GM04503 (cell line): ENCODE measurements at regions not wholly inside any gene's neighbourhood (a gene's known extent, or its start where the extent isn't known, plus 50 kb on each side); places are given as distances from the start of the nearest gene placed in this dataset.
A peak's percentile ranks its signal among the peaks of the same experiment; 100 is the strongest.
"Not testable (repeated sequence)": the region's sequence is repeated elsewhere in the genome, so short reads cannot be mapped to it uniquely, and the experiment has no call there.

Source experiments
- DNase-seq: peaks from one replicate; pipeline ENCODE4 v3.0.0-alpha.2; 2012; ENCODE audit warnings: low read depth

- no peak for DNase-seq
Observed at GRCh38 chr13:63541336-63541735, 2125.7 kb upstream of the PCDH20 start.

DNA sequence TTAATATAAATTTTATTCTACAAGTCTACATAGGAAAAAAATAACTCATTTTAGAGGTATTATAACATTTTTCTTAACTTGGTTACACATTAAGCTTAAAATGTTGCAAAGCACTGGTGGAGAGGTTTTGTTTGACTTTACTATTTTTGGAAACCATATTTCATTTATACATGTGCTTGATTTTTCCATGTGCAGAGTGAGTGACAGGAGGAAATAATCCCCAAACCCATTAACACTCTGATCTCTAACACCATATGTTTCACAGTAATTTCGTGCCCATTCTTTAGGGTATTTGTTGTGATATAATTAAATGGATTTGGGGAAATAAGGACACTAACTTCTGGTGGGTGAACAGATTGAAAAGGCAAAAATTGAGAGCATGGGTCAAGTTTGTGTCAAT lies 2124.4 kb upstream of the PCDH20 start:
- DNase-seq, result no peak

GRCh38 chr13:63517371-63517770 lies 2101.7 kb upstream of the PCDH20 start:
- DNase-seq, result peak; percentile 7

DNA sequence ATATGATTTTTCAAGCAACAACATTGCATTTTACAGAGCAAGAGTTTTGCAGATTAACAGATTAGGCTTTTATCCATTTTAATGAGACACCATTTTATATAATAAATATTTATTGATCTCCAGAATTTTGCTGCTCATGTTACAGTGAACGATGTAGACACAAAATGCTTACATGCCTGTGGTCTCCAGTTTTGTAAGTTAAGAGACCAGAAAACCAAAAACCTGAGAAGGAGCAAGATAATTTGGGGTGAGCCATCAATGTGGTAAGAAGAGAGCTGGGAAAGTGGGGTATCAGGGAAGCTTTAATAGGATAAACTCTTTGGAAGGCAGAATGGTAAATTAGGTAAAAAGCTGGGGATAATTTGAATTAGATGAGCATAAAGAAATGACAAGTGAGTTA lies 2100.5 kb upstream of the PCDH20 start:
- no peak for DNase-seq

GRCh38 chr13:63514886-63515285 lies 2099.2 kb upstream of the PCDH20 start:
- DNase-seq, result no peak

GRCh38 chr13:63512095-63512494 lies 2096.4 kb upstream of the PCDH20 start:
- DNase-seq, result no peak

- DNase-seq, result no peak
Observed at GRCh38 chr13:63501702-63502101, 2086.1 kb upstream of the PCDH20 start.

DNA sequence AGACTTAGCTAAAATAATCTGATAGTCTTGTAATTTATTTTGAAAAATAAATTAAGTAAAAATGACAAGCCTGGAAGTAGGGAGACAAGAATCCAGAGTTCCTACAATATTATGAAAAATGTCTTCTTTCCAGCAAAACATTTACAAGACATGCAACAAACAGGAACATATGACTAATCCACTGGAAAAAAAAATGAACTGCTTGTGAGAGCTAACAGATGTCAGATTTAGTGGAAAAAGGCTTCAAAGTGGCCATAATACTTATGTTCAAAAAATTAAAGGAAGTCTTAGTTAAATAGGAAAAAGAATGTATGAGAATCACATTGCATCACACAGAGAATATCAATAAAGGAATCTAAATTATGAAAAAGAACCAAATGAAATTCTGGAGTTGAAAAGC lies 2082.0 kb upstream of the PCDH20 start:
- DNase-seq, result no peak

- no peak for DNase-seq
Observed at GRCh38 chr13:63492604-63493003, 2077.0 kb upstream of the PCDH20 start.

DNA sequence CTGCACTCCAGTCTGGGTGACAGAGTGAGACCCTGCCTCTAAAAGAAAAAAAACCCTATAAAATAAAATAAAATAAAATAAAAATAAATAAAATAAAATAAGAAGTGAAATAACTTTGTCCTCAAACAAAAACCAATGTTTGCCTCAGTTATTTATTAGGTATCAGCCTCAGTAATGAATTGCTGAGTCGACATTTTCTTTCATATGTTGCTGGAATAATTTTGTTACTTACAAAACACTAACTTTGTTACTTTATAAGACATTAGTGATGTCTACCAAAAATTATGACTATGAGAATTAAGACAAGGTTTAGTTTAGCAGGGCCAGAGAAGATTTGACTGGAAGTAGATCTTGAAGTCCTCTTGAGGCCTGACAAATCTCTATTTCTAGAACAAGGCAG lies 2074.5 kb upstream of the PCDH20 start:
- no peak for DNase-seq

GRCh38 chr13:63481334-63481733 lies 2065.7 kb upstream of the PCDH20 start:
- DNase-seq, result peak; percentile 9

GRCh38 chr13:63472711-63473110 lies 2057.1 kb upstream of the PCDH20 start:
- DNase-seq, result no peak

GRCh38 chr13:63463782-63464610 lies 2048.3 kb upstream of the PCDH20 start:
- no peak for DNase-seq

DNA sequence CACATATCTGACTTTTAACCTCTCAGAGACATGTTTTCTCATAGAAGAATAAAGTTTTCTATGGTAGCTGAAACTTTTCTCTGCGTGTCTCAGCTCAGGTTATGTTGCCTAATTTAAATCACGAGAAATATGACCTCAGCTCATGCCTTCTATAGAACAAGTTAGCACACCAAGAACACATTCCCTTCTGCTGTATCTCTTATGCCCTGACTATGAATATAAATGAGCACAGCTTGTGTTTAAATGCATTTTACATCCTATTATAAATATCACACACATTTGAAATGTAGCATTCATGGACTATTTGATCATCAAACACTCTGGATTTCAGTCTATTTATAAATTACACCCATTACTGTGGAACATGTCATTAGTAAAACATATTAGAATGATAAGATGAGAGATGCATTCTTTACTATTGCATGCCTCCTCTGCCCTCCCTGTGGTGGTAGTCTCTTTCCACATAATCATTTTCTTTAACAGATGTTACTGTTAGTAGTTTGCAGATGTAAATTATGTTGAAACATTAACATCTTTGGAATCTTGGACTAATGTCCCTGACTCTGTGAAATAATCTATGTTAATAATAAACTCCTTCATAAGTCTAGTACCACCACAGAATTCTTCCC lies 2044.9 kb upstream of the PCDH20 start:
- no peak for DNase-seq

- no peak for DNase-seq
Observed at GRCh38 chr13:63457186-63457585, 2041.5 kb upstream of the PCDH20 start.

DNA sequence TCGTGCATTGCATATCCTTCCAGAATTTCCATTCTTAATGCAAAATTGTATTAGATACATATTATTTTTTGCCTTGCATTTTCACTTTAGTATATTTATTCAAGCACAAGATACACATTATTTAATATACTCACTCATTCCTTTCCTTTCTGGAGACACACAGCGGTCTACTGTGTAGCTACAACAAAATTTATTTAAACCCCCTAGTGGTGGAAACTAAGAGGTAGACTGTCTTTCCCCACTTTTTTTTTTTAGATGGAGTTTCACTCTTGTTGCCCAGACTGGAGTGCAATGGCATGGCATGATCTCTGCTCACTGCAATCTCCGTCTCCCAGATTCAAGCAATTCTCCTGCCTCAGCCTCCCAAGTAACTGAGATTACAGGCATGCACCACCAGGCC lies 2040.3 kb upstream of the PCDH20 start:
- DNase-seq, result no peak

- DNase-seq, result no peak
Observed at GRCh38 chr13:63449550-63449949, 2033.9 kb upstream of the PCDH20 start.

- DNase-seq, result no peak
Observed at GRCh38 chr13:63448692-63449091, 2033.0 kb upstream of the PCDH20 start.

- DNase-seq, result no peak
Observed at GRCh38 chr13:63446329-63446728, 2030.7 kb upstream of the PCDH20 start.

DNA sequence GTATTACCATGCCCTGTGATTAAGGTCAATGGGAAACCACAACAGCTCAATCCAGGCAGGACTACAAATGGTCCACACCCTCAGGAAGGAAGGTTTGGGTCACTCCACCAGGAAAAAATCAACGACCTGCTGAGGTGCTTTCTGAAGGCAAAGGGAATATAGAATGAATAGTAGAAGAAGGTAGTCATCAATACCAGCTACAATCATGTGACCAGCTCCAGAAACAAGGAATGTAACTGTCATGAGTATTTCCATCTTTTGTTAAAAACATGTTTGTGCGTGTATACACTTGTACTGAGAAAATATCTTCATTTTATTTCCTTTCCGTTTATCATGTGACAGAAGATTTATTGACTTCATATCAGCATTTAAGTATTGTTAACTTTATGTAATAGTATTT lies 2028.6 kb upstream of the PCDH20 start:
- DNase-seq, result not testable (repeated sequence)

DNA sequence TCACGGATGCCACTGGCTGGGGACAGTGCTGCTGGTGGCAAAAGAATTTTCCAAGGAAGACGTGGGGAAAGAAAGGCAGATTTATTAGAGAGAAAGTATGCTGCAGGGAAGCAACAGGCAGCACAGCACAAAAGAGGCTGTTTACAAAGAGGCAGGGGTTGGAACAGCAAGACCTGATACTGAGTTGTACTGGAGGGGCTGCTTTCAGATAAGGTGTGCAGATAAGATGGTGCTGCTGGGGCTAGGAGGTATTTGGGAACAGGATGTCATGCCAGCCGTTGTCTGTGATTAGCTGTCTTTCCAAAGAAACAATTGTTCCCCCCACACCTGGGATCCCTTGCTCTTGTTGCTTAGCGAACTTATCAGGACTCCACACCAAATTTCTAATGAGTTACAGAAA lies 2023.3 kb upstream of the PCDH20 start:
- no peak for DNase-seq

DNA sequence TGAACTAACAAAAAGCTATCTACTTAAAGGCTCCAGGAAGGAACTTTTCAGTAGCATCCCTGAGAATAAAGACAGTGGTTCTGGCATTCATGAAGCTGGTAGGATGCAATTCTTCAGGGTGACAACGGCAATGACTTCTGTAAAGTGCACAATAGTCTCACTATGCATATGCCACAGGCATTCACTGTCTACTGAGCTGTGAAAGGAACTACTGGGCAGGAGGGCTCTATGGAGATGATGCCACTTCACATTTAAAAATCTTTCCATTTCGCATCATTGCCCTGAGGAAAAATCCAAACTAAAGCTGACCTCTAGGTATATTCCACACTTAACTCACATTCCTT lies 2020.6 kb upstream of the PCDH20 start:
- DNase-seq, result no peak

- DNase-seq, result peak; percentile 97
Observed at GRCh38 chr13:63435667-63436324, 2020.1 kb upstream of the PCDH20 start.
